NCI-H82 treated with DMSO at 0.1 percent for 48 hours (cell line): ENCODE measurements at regions not wholly inside any gene's neighbourhood (a gene's known extent, or its start where the extent isn't known, plus 50 kb on each side); places are given as distances from the start of the nearest gene placed in this dataset.

Source experiments
- DNase-seq: peaks from one replicate; lab custom pipeline; 2025; ENCODE audit not compliant: unreplicated experiment; lab: John Stamatoyannopoulos, UW

DNA sequence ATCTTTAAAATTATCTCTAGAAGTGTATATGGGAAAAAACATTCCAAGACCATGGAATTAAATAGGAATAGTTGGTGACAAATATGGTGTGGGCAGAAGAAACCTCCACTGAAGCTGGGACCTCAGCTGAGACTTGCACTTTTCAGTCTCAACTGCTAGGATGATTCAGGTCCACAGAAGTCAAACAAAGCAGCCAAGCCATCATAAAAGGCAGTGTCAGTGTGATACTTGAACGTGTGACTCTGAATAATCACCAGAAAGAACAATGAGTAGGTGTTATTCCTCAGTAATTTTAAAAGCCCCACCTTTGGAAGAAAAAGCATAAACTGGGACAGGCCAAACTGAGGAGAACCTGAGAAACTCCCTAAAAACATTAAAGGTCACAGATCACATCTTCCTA, 90.7 kb downstream of the ZNF281 start:
- no peak for DNase-seq

GRCh38 chr1:200317236-200317635, 92.6 kb downstream of the ZNF281 start:
- no peak for DNase-seq

- no peak for DNase-seq
Measured at GRCh38 chr1:200316148-200316803, 93.6 kb downstream of the ZNF281 start.

DNA sequence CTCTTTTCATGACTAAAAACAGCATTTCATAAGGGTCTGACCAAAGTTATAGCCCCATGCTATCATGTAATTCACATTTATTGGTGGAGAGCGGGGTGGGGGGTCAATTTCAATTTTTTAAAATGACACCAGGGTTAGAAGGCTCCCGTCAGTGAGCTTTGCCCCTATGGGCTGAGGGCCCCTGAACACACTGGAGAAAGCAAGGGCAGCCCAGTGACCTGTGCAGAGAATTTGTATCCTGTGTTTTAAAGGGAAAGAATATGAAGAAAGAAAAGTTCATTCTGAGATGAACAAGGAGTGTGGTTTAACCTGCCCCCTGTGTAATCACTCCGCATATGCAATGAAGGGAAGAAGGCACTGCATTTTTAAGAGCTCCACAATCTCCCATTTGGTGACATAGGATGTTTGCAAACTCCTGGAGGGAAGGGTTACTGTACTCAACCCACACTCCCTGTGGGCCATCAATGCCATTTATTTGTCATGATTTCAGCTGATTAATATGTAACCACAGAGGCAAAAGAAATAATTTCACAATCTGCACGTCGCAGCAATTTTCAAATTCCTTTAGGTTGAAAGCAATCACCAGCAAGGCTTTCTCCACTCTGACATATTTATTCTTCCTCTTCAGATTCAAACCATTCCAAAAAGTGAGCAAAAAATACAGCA, 95.6 kb downstream of the ZNF281 start:
- DNase-seq = no peak

- no peak for DNase-seq
Measured at GRCh38 chr1:200311256-200311655, 98.6 kb downstream of the ZNF281 start.

DNA sequence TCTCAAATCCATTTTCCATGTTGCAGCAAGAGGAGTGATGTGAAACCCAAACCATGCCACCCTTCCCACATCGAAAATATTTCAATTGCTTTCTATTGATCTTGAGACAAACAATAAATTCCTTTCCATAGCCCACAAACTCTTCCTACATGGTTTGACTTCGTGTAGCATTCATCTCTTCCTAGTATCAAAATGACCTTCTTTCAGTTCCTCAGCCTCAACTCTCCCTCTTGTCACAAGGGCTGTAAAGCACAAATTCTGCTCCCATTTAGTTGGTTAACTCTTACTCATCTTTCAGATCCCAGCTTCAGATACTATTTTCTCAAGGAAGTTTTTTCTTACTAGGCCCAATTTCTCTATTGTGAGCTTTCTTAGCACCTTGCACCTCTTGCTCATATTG, 99.0 kb downstream of the ZNF281 start:
- DNase-seq = no peak

DNA sequence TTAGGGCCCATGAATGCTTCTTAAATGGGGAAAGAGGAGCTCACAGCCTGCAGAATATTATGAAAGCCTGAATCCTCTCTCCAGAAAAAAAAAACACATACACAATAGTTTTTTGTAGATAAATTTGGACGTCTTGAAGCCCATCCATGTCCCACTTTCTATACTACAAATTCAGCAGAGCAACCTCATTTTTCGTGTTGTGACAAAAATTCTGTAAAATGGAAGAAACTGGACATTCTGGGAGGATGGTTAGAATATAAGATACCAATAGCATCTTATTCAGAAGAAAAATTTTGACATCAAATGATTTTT, 102.1 kb downstream of the ZNF281 start:
- DNase-seq = no peak

DNA sequence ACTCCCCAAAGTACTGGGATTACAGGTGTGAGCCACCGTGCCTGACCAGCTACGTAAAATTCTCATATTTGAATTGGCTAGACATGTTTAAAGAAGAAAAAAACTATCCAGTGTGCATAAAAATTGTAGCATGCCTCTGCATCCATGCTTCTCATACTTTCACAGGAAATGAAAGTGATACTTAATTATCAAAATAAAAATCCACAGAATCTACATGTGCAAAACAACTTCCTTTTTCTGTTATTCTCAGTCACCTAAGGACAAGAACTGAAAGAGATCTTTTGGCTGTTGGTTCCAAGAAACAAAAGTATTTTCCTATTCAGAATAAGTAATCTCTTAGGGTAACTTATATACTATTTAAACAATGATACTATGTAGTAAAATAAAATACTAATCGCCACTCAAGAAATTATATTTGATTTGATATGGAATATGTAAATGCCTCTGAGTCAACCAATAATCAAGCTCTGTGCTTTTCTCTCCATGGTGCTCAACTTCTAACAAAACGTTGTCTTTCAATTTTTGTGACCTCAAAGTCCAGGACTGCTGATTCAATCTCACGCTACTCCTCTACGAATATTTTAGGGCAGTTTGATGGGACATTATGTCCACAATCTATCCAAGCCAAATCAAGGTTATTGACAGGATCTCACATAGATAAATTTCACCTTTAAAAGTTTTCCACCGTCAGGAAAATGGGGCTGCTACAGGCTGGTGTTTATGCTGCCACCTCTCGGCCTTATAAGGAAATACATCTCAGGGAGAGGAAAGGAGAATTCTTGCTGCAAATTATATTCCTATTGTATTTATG, 102.7 kb downstream of the ZNF281 start:
- DNase-seq = no peak

DNA sequence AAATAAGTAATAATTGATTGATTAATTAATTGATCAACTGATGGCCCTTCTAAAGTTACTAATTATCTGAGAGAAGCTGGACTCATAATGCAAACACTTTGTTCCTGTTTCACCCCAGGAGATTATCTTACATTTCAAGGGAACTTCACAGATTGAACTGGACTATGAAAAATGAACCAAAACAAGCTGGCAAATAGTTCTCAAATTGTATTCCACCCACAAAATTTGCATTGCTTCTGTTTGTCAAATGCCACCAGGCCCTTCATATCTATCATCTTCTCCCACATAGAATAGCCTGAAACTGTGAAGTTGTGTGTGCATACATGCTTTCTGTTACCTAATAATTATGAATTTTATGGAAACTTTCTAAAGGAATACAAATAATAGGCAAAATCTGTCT, 104.0 kb downstream of the ZNF281 start:
- no peak for DNase-seq

GRCh38 chr1:200304171-200304570, 105.7 kb downstream of the ZNF281 start:
- DNase-seq = no peak

- no peak for DNase-seq
Measured at GRCh38 chr1:200302921-200303290, 106.9 kb downstream of the ZNF281 start.

- no peak for DNase-seq
Measured at GRCh38 chr1:200302192-200302920, 107.5 kb downstream of the ZNF281 start.

- DNase-seq = no peak
Measured at GRCh38 chr1:200301152-200301551, 108.7 kb downstream of the ZNF281 start.

- no peak for DNase-seq
Measured at GRCh38 chr1:200299571-200299970, 110.3 kb downstream of the ZNF281 start.

DNA sequence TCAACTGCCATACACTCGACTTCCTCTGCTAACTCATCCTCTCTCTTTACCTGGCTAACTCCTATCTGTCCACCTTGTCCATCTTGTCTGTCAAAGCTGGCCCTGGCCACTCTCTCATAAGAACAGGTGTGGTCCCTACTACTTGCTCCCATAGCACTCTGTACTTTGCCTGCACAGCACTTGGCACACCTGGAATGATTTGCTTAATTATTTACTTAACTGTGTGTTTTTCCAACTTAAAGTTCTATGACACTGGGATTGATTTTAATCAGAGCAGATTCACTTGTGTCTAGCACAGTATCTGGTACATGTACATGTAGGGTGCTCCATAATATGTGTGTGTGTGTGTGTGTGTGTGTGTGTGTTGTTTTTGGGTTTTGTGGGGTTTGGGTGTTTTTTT, 111.6 kb downstream of the ZNF281 start:
- DNase-seq = no peak

DNA sequence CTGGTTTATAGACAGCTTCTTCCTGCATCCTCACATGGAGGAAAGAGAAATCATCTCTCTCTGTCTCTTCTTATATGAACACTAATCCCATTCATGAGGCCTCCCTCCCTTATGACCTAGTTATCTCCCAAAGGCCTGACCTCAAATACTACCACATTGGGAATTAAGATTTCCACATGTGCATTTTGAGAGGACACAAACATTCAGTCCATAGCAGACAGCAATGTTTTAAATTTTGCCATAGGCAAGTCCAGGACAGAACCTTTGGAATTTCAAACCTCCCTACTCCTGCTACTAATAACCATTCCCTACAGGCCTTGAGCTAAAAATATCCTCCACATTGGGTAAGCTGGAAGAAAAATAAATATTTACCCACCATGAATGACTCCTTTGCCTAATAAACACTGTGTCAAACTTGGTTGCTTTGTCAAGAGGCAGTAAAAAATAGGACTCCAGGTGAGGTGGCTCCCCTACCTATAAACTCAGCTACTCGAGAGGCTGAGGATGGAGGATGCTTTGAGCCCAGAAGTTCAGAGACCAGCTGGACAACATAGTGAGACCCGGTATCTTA, 113.7 kb downstream of the ZNF281 start:
- no peak for DNase-seq

- DNase-seq = no peak
Measured at GRCh38 chr1:200294241-200294640, 115.6 kb downstream of the ZNF281 start.

DNA sequence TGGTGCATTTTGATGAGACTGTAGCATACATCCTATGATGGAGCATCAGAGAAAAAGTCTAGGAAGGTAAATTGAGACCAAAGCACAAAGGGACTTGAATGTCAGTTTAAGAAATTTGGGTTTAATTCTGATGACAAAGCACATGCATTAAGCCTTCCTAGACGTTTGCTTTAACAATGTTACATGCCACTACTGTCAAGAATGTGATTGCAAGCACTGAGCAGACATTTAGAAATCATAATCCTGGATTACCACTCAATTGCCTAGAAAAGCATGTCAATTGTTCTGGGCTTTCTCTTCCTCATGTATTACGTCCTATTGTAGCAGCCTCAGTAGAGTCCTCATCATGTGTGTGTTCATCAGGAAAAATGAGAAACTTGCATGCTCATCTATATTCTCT, 117.1 kb downstream of the ZNF281 start:
- DNase-seq = no peak

DNA sequence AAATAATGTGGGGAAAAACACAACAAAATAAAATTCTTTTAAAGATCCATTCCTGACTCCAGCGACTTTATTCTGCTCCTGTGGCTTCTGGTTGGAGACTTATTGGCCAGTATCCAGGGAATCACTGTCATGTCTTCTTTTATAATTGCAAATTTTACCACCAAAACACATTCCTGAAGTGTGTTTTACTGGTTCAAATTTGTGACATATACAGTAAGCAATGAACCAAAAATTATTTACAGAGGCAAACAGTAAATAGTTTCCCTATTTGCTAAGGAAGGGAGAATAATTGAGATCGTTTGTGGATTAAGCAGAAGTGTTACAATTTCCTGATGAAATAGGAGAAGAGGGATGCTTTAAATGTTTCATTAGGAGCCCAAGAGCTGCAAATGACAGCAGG, 118.7 kb downstream of the ZNF281 start:
- DNase-seq = no peak

DNA sequence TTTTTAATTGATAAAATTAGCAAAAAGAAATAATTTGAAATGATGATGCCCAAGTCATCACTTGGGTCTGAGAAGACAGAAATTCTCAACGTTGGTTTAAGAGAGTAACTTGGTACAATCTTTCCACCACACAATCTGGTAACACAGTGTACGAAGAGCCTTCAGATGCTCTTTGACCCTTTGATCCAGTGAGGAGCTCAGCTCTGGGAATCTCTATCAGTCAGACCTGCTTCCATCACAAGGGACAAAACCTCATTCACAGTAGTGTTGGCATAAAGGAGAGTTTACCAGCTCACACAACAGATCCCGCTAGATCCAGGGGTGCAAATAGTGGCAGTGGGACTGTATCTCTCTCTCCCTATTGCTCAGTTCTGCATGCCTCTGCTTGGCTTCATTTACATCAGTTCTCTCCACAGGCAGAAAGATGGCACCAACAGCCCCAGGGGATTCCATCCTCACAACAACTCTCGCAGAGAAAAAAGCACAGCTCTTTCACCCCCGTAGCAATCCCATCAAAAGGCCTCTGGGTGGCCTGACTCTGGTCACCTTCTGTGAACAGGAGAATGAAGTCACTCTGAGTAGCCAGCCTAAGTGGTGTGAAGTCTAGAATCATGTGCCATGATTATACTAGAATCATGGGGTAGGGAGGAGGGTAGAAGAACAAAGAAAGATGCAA, 119.7 kb downstream of the ZNF281 start:
- DNase-seq = no peak

GRCh38 chr1:200288226-200288625, 121.6 kb downstream of the ZNF281 start:
- no peak for DNase-seq
